Endothelial cell of umbilical vein (primary cell): ENCODE measurements at regions not wholly inside any gene's neighbourhood (a gene's known extent, or its start where the extent isn't known, plus 50 kb on each side); places are given as distances from the start of the nearest gene placed in this dataset.

Source experiments
- BruUV-seq: library from RNA; stranded (reverse); fragments of 400-500 nt; replicated peaks from 2 replicates; lab custom pipeline; 2021; lab: Mats Ljungman, UMichigan
- CTCF ChIA-PET: fragments of 300-600, 350-600 bp; sonication (Branson Sonifier 250); formaldehyde crosslinking; loops from one replicate; lab custom pipeline; 2021; ENCODE audit warnings: antibody characterized with exemption, inconsistent platforms; lab: Charles Lee
- POLR2A ChIA-PET: fragments of 300-600, 350-600 bp; sonication (Branson Sonifier 250); formaldehyde crosslinking; loops from one replicate; lab custom pipeline; 2021; ENCODE audit warnings: antibody characterized with exemption, inconsistent platforms; lab: Charles Lee
- DNase-seq: peaks from one replicate; pipeline ENCODE4 v3.0.0-alpha.2; 2011; ENCODE audit warnings: low read depth, low spot score
- FAIRE-seq: peaks from 2 replicates; lab custom pipeline; 2011; peaks lifted over from hg19 to GRCh38; lab: Jason Lieb, UNC
- H2AFZ ChIP-seq: 2 replicates; pipeline ENCODE4 v1.6.0; 2012; ENCODE audit warnings: low read depth, low read length, control low read depth, inconsistent platforms
- H3K27ac ChIP-seq: 2 replicates; pipeline ENCODE4 v1.5.1; 2011; ENCODE audit warnings: low read depth, mild to moderate bottlenecking, control low read depth, low read length, moderate library complexity; ENCODE audit not compliant: insufficient read depth
- H3K27me3 ChIP-seq, 2 experiments: 2 replicates each; pipeline versions ENCODE4 v1.6.0 to v1.6.1; 2011; ENCODE audit warnings: low read length in 2 of 2, mixed read lengths in 1 of 2; ENCODE audit not compliant: control insufficient read depth in 2 of 2, insufficient read depth in 2 of 2
- H3K36me3 ChIP-seq, 2 experiments: 2 replicates in 1 of 2; 3 replicates in 1 of 2; pipeline ENCODE4 v1.5.1; 2011; ENCODE audit warnings: low read length in 2 of 2, mild to moderate bottlenecking in 1 of 2, moderate library complexity in 1 of 2; ENCODE audit not compliant: control insufficient read depth in 2 of 2, insufficient read depth in 2 of 2; ENCODE audit errors: extremely low read depth in 1 of 2
- H3K4me1 ChIP-seq: 3 replicates; pipeline ENCODE4 v1.5.1; 2011; ENCODE audit warnings: mild to moderate bottlenecking, low read length; ENCODE audit not compliant: control insufficient read depth, insufficient read depth; ENCODE audit errors: extremely low read depth
- H3K4me2 ChIP-seq: 2 replicates; pipeline ENCODE4 v1.6.1; 2011; ENCODE audit warnings: low read length, control low read depth, mixed read lengths; ENCODE audit not compliant: insufficient read depth
- H3K4me3 ChIP-seq, 3 experiments: fragments of 200-600 bp in 1 of 3; sonication (generic), shearing (Covaris generic) in 1 of 3; replicated peaks in 1 of 3; 2 replicates each; pipeline ENCODE4 v1.5.1; 2011 to 2016; ENCODE audit warnings: control low read depth in 3 of 3, low read length in 3 of 3, mild to moderate bottlenecking in 2 of 3, inconsistent platforms in 1 of 3, low read depth in 1 of 3, moderate library complexity in 1 of 3; ENCODE audit not compliant: insufficient read depth in 1 of 3
- H3K79me2 ChIP-seq: 2 replicates; pipeline ENCODE4 v1.6.0; 2012; ENCODE audit warnings: low read length, inconsistent platforms; ENCODE audit not compliant: control insufficient read depth, insufficient read depth
- H3K9ac ChIP-seq: replicated peaks from 2 replicates; pipeline ENCODE3; 2011; ENCODE audit warnings: low read length, control low read depth; ENCODE audit not compliant: insufficient read depth; ENCODE audit errors: extremely low read depth
- H3K9me1 ChIP-seq: replicated peaks from 3 replicates; pipeline ENCODE4 v1.6.0; 2011; ENCODE audit warnings: mild to moderate bottlenecking, low read length; ENCODE audit not compliant: control insufficient read depth, insufficient read depth; ENCODE audit errors: extremely low read depth
- H3K9me3 ChIP-seq: replicated peaks from 2 replicates; pipeline ENCODE4 v1.5.1; 2012; ENCODE audit warnings: low read length, inconsistent platforms; ENCODE audit not compliant: control insufficient read depth, insufficient read depth
- H4K20me1 ChIP-seq: replicated peaks from 2 replicates; pipeline ENCODE3; 2011; ENCODE audit warnings: mild to moderate bottlenecking, low read length; ENCODE audit not compliant: control insufficient read depth, insufficient read depth; ENCODE audit errors: extremely low read depth
- EZH2 ChIP-seq: IDR thresholded peaks from 2 replicates; pipeline ENCODE4 v1.6.1; 2012; ENCODE audit warnings: borderline replicate concordance, low read depth, mild to moderate bottlenecking, moderate library complexity, low read length, inconsistent platforms; ENCODE audit not compliant: severe bottlenecking
- FOS ChIP-seq: IDR thresholded peaks from 2 replicates; pipeline ENCODE4 v1.6.1; 2011; ENCODE audit warnings: mild to moderate bottlenecking, low read length, moderate library complexity, borderline replicate concordance; ENCODE audit not compliant: insufficient read depth
- GATA2 ChIP-seq: IDR thresholded peaks from 2 replicates; pipeline ENCODE4 v1.7.0; 2011; ENCODE audit warnings: low read depth, mild to moderate bottlenecking, moderate library complexity, mixed read lengths, low read length; ENCODE audit not compliant: insufficient read length, insufficient read depth
- JUN ChIP-seq: IDR thresholded peaks from 2 replicates; pipeline ENCODE4 v1.6.1; 2011; ENCODE audit warnings: borderline replicate concordance, low read depth; ENCODE audit not compliant: insufficient read length, insufficient read depth
- MYC ChIP-seq: IDR thresholded peaks from one replicate; pipeline ENCODE4 v1.6.1; 2011; ENCODE audit warnings: mild to moderate bottlenecking, low read depth, low read length
- POLR2A ChIP-seq: IDR thresholded peaks from 2 replicates; pipeline ENCODE4 v1.6.1; 2012; ENCODE audit warnings: low read depth, mild to moderate bottlenecking, control low read depth, low read length
- POLR2AphosphoS5 ChIP-seq: IDR thresholded peaks from 2 replicates; pipeline ENCODE4 v1.6.1; 2012; ENCODE audit warnings: low read depth, mild to moderate bottlenecking, control low read depth, low read length, moderate library complexity; ENCODE audit not compliant: insufficient read depth
- dilution Hi-C: fragments of 300-500 bp; cut with MboI; formaldehyde crosslinking; loops from one replicate; pipeline ENCODE4 v1.15.0; 2019; ENCODE audit warnings: low sequenced_read_pairs; ENCODE audit not compliant: extremely low pct_ligation_motif_present
- intact Hi-C: fragments of 100-400 bp; cut with micrococcal nuclease; formaldehyde crosslinking; loops from one replicate; pipeline ENCODE4 v1.10.0; 2022
- TF ChIP-seq, protein P1 (sequence below): IDR thresholded peaks from 2 replicates; pipeline ENCODE4 v1.6.1; 2011; ENCODE audit not compliant: insufficient read depth, insufficient read length
- TF ChIP-seq, protein P2 (sequence below), 2 donors: IDR thresholded peaks; 1 replicate in 1 of 2; 2 replicates in 1 of 2; pipeline ENCODE4 v1.5.1; 2011; ENCODE audit warnings: low read length in 2 of 2, mild to moderate bottlenecking in 2 of 2, moderate library complexity in 2 of 2, control low read depth in 1 of 2, inconsistent platforms in 1 of 2, low read depth in 1 of 2; ENCODE audit not compliant: insufficient read depth in 1 of 2; ENCODE audit errors: extremely low read depth in 1 of 2

DNA sequence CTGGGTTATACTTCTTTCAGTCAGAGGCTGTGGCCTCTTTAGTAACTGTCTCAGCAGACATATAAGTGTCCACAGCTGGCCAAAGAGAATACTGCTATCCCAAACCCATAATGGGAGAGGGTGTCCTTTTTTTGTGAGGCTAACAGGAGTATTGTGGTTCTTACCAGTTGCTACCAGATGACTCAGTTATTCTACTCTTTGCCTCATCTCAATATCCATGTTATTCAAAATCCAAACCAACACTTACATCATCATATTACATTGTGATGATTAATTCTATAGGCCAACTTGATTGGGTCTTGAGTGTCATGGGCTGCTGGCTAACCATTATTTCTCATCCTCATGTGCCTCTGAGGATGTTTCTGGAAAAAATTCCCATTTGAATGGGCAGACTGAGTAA, 120.9 kb downstream of the TMEM168 start:
- CTCF ChIA-PET: interaction anchor here (1.4 kb wide), 1 partner anchor 12 kb away, joined by 3 read pairs; no protein-coding TSS in a partner anchor
- dilution Hi-C loops: no loop called here

More for the DNA sequence above, 120.9 kb downstream of the TMEM168 start:
- H3K4me2 ChIP-seq: no peak overlapping the region
- peaks cover 0 to 3% of the 10 kb centered on the region in 2 experiments for H3K27me3 ChIP-seq
- no peaks in the 10 kb centered on the region for H3K36me3 ChIP-seq
- no peaks in the 10 kb centered on the region for H3K4me1 ChIP-seq
- no peaks in the 10 kb centered on the region for H4K20me1 ChIP-seq
- no peaks in the 10 kb centered on the region for H3K9me3 ChIP-seq
- FAIRE-seq: no peak
- no peak overlapping the region for H2AFZ ChIP-seq
- H3K9me1 ChIP-seq: no peaks in the 10 kb centered on the region
- intact Hi-C loops: no loop called here
- POLR2A ChIA-PET: no interaction called here
- DNase-seq: no peak
- H3K9ac ChIP-seq: no peak overlapping the region
- TF ChIP-seq MYC: no peak
- TF ChIP-seq, protein P1, sequence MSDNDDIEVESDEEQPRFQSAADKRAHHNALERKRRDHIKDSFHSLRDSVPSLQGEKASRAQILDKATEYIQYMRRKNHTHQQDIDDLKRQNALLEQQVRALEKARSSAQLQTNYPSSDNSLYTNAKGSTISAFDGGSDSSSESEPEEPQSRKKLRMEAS: no peak
- TF ChIP-seq FOS: no peak
- no peak for TF ChIP-seq POLR2AphosphoS5
- TF ChIP-seq EZH2: no peak
- no peak for TF ChIP-seq POLR2A
- no peak for TF ChIP-seq JUN
- TF ChIP-seq, protein P2, sequence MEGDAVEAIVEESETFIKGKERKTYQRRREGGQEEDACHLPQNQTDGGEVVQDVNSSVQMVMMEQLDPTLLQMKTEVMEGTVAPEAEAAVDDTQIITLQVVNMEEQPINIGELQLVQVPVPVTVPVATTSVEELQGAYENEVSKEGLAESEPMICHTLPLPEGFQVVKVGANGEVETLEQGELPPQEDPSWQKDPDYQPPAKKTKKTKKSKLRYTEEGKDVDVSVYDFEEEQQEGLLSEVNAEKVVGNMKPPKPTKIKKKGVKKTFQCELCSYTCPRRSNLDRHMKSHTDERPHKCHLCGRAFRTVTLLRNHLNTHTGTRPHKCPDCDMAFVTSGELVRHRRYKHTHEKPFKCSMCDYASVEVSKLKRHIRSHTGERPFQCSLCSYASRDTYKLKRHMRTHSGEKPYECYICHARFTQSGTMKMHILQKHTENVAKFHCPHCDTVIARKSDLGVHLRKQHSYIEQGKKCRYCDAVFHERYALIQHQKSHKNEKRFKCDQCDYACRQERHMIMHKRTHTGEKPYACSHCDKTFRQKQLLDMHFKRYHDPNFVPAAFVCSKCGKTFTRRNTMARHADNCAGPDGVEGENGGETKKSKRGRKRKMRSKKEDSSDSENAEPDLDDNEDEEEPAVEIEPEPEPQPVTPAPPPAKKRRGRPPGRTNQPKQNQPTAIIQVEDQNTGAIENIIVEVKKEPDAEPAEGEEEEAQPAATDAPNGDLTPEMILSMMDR (IDR thresholded peaks at IDR 0.05; ENCODE audit: extremely low read depth in 1 of 2, insufficient read depth in 1 of 2, low read depth in 1 of 2, low read length in 2 of 2): no peak
- no peak for TF ChIP-seq GATA2
- BruUV-seq: no TSS peak
- no peak overlapping the region for H3K27ac ChIP-seq
- H3K4me3 ChIP-seq: no peak overlapping the region
- H3K79me2 ChIP-seq: no peaks in the 10 kb centered on the region
